ENCODE measurements at regions not wholly inside any gene's neighbourhood (a gene's known extent, or its start where the extent isn't known, plus 50 kb on each side); places are given as distances from the start of the nearest gene placed in this dataset.

DNA sequence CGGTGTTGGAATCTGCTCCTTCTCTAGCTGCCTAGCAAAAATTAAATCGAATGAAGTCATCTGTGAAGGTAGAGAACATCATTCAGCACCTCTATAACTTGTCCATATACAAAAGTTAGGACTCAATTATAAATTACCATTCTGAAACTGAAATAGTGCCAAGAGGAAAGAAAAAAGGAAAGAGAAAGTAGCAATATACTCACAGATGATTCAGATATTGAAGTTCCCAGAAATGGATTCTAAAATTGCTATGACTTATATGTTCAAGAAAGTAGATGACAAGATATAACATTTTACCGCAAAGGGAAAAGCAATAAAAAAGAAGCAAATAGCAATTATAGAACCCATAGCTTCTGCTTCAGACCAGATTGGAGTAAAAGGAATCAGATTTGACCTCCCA lies 333.6 kb upstream of the GYPC start:
- no peaks in the 10 kb centered on the region for H3K36me3 Mint-ChIP-seq
- H3K4me1 Mint-ChIP-seq (ENCODE audit: low read depth) = no peaks in the 10 kb centered on the region
- no peak for DNase-seq
- intact Hi-C loops (cut with micrococcal nuclease) = no loop called here
- H3K9me3 Mint-ChIP-seq = no peaks in the 10 kb centered on the region
- ChIA-PET CTCF (no interaction called here), POLR2A (no interaction called here)
- peaks cover 7% of the 10 kb centered on the region for H3K27me3 Mint-ChIP-seq
- H3K27ac Mint-ChIP-seq = no peak overlapping the region
- H3K4me3 Mint-ChIP-seq = no peak overlapping the region

DNA sequence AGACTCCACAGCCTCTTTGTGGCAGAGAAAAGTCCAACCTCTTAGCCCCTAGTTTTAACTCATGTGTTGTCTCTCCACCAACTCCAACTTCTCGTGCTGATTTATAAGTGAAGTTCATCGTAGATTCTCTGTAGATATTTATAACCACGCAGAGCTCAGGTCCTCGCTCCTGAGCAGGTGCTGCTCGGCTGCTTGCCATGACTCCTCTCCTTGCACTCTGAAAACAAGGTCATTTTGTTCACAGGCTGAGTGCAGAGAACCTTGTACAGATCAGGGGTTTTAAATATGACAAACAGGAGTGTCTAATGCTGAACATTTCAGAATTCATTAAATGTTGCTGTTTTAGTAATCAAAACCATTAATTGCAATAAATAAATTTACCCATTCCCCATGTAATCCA lies 330.8 kb upstream of the GYPC start:
- intact Hi-C loops (cut with micrococcal nuclease) = no loop called here
- Mint-ChIP-seq H3K36me3 (no peaks in the 10 kb centered on the region), H3K27me3 (peaks cover 2% of the 10 kb centered on the region), H3K27ac (no peak overlapping the region), H3K4me1 (ENCODE audit: low read depth) (no peaks in the 10 kb centered on the region), H3K4me3 (no peak overlapping the region), H3K9me3 (no peaks in the 10 kb centered on the region)
- ChIA-PET POLR2A (no interaction called here), CTCF (no interaction called here)
- DNase-seq = no peak

GRCh38 chr2:126329173-126329572 lies 326.8 kb upstream of the GYPC start:
- no peak for DNase-seq
- Mint-ChIP-seq H3K27me3 (peaks cover 2% of the 10 kb centered on the region), H3K4me1 (ENCODE audit: low read depth) (no peaks in the 10 kb centered on the region), H3K27ac (no peak overlapping the region), H3K9me3 (peaks cover 19% of the 10 kb centered on the region), H3K4me3 (no peak overlapping the region), H3K36me3 (no peaks in the 10 kb centered on the region)
- ChIA-PET CTCF (no interaction called here), POLR2A (no interaction called here)
- intact Hi-C loops (cut with micrococcal nuclease) = no loop called here

GRCh38 chr2:126342457-126342856 lies 313.5 kb upstream of the GYPC start:
- no peak for DNase-seq
- POLR2A ChIA-PET = no interaction called here
- H3K4me1 Mint-ChIP-seq (ENCODE audit: low read depth) = no peaks in the 10 kb centered on the region
- no peaks in the 10 kb centered on the region for H3K27me3 Mint-ChIP-seq
- H3K9me3 Mint-ChIP-seq = no peaks in the 10 kb centered on the region
- H3K27ac Mint-ChIP-seq = no peak overlapping the region
- intact Hi-C loops (cut with micrococcal nuclease) = no loop called here
- H3K4me3 Mint-ChIP-seq = no peak overlapping the region
- no peaks in the 10 kb centered on the region for H3K36me3 Mint-ChIP-seq
- CTCF ChIA-PET = no interaction called here

GRCh38 chr2:126343136-126343535 lies 312.8 kb upstream of the GYPC start:
- no peaks in the 10 kb centered on the region for H3K27me3 Mint-ChIP-seq
- ChIA-PET CTCF (no interaction called here), POLR2A (no interaction called here)
- no peaks in the 10 kb centered on the region for H3K4me1 Mint-ChIP-seq (ENCODE audit: low read depth)
- H3K27ac Mint-ChIP-seq = no peak overlapping the region
- intact Hi-C loops (cut with micrococcal nuclease) = no loop called here
- H3K4me3 Mint-ChIP-seq = no peak overlapping the region
- DNase-seq = no peak
- H3K9me3 Mint-ChIP-seq = no peaks in the 10 kb centered on the region
- no peaks in the 10 kb centered on the region for H3K36me3 Mint-ChIP-seq

- POLR2A ChIA-PET = no interaction called here
- no peak overlapping the region for H3K4me3 Mint-ChIP-seq
- no peak for DNase-seq
- no peaks in the 10 kb centered on the region for H3K4me1 Mint-ChIP-seq (ENCODE audit: low read depth)
- no peaks in the 10 kb centered on the region for H3K27me3 Mint-ChIP-seq
- CTCF ChIA-PET = no interaction called here
- no peak overlapping the region for H3K27ac Mint-ChIP-seq
- intact Hi-C loops (cut with micrococcal nuclease) = no loop called here
- no peaks in the 10 kb centered on the region for H3K9me3 Mint-ChIP-seq
- no peaks in the 10 kb centered on the region for H3K36me3 Mint-ChIP-seq
Measured at GRCh38 chr2:126344493-126344892, 311.5 kb upstream of the GYPC start.

- POLR2A ChIA-PET = no interaction called here
Measured at GRCh38 chr2:126345691-126346090, 310.3 kb upstream of the GYPC start.

DNA sequence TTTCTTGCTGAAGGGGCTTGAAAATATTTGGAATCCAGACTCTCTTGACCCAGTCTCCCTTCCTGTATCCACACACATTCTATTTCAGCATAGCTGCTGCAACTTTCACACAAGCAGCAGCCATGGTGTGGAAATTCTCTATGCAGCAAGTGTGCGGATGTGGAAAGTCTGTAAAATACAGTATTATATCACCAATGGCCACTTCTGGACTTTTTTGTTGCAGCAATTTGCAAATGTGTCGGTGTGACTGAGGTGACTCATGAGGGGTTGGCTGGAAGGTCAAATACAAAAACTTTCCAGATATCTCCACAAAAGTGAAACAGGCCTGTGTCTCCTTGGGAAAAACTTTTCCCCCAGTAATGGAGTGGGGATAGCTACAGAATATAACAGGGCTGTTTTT lies 299.3 kb upstream of the GYPC start:
- Mint-ChIP-seq H3K9me3 (no peaks in the 10 kb centered on the region), H3K27me3 (peaks cover 5% of the 10 kb centered on the region)
- no peak for DNase-seq

More at GRCh38 chr2:126345691-126346090, 310.3 kb upstream of the GYPC start:
- no peak overlapping the region for H3K4me3 Mint-ChIP-seq
- no peak for DNase-seq
- no peaks in the 10 kb centered on the region for H3K9me3 Mint-ChIP-seq
- intact Hi-C loops (cut with micrococcal nuclease) = no loop called here
- H3K4me1 Mint-ChIP-seq (ENCODE audit: low read depth) = no peaks in the 10 kb centered on the region
- CTCF ChIA-PET = no interaction called here
- peaks cover 2% of the 10 kb centered on the region for H3K27me3 Mint-ChIP-seq
- H3K27ac Mint-ChIP-seq = no peak overlapping the region
- no peaks in the 10 kb centered on the region for H3K36me3 Mint-ChIP-seq

GRCh38 chr2:126358122-126358521 lies 297.8 kb upstream of the GYPC start:
- Mint-ChIP-seq H3K9me3 (no peaks in the 10 kb centered on the region), H3K36me3 (no peaks in the 10 kb centered on the region), H3K27me3 (peaks cover 5% of the 10 kb centered on the region), H3K4me1 (ENCODE audit: low read depth) (no peaks in the 10 kb centered on the region), H3K27ac (no peak overlapping the region), H3K4me3 (no peak overlapping the region)
- intact Hi-C loops (cut with micrococcal nuclease) = no loop called here
- CTCF ChIA-PET = interaction anchor here (2.3 kb wide), 1 partner anchor 418 kb away, joined by 16 read pairs; no protein-coding TSS in a partner anchor
- no peak for DNase-seq
- POLR2A ChIA-PET = no interaction called here

More for the DNA sequence above, 299.3 kb upstream of the GYPC start:
- CTCF ChIA-PET = no interaction called here
- intact Hi-C loops (cut with micrococcal nuclease) = no loop called here
- POLR2A ChIA-PET = no interaction called here
- Mint-ChIP-seq H3K4me3 (no peak overlapping the region), H3K4me1 (ENCODE audit: low read depth) (no peaks in the 10 kb centered on the region), H3K27ac (no peak overlapping the region), H3K36me3 (no peaks in the 10 kb centered on the region)

GRCh38 chr2:126359494-126359893 lies 296.5 kb upstream of the GYPC start:
- no peak for DNase-seq
- Mint-ChIP-seq H3K4me3 (no peak overlapping the region), H3K27ac (no peak overlapping the region), H3K4me1 (ENCODE audit: low read depth) (no peaks in the 10 kb centered on the region), H3K9me3 (no peaks in the 10 kb centered on the region), H3K36me3 (no peaks in the 10 kb centered on the region), H3K27me3 (peaks cover 9% of the 10 kb centered on the region)
- ChIA-PET POLR2A (no interaction called here), CTCF (interaction anchor here (0.9 to 2.3 kb wide), 2 partner anchors 169 to 417 kb away, joined by 3 to 16 read pairs; no protein-coding TSS in a partner anchor)
- intact Hi-C loops (cut with micrococcal nuclease) = loop anchor here (1.0 kb wide), 1 partner anchor 418 kb away; no protein-coding TSS in a partner anchor

DNA sequence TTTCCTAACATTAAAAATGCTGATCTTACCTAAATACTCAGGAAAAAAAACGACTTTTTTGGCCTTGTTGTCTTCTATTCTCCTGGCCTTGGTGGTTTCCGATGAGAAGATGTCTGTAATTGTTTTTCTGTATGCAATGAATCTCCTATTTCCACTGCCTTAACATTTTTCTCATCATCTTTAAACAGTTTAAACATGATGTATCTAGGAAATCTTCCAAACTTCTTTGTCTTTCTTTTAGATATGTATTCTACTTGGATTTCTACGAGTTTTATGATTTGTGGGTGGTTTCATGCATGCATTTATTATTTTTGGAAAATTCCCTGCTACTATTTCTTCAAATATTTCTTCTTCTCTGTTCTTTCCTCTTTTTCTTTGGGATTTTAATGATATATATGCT lies 288.6 kb upstream of the GYPC start:
- Mint-ChIP-seq H3K4me3 (no peak overlapping the region), H3K9me3 (no peaks in the 10 kb centered on the region), H3K4me1 (ENCODE audit: low read depth) (no peaks in the 10 kb centered on the region), H3K36me3 (no peaks in the 10 kb centered on the region), H3K27ac (no peak overlapping the region), H3K27me3 (peaks cover 4% of the 10 kb centered on the region)
- POLR2A ChIA-PET = no interaction called here
- intact Hi-C loops (cut with micrococcal nuclease) = no loop called here
- DNase-seq = no peak
- CTCF ChIA-PET = no interaction called here

- no peaks in the 10 kb centered on the region for H3K9me3 Mint-ChIP-seq
- H3K27ac Mint-ChIP-seq = no peak overlapping the region
- peaks cover 4% of the 10 kb centered on the region for H3K27me3 Mint-ChIP-seq
- H3K4me1 Mint-ChIP-seq (ENCODE audit: low read depth) = no peaks in the 10 kb centered on the region
- ChIA-PET POLR2A (no interaction called here), CTCF (no interaction called here)
- intact Hi-C loops (cut with micrococcal nuclease) = no loop called here
- no peak for DNase-seq
- no peaks in the 10 kb centered on the region for H3K36me3 Mint-ChIP-seq
- no peak overlapping the region for H3K4me3 Mint-ChIP-seq
Measured at GRCh38 chr2:126368758-126369157, 287.2 kb upstream of the GYPC start.

DNA sequence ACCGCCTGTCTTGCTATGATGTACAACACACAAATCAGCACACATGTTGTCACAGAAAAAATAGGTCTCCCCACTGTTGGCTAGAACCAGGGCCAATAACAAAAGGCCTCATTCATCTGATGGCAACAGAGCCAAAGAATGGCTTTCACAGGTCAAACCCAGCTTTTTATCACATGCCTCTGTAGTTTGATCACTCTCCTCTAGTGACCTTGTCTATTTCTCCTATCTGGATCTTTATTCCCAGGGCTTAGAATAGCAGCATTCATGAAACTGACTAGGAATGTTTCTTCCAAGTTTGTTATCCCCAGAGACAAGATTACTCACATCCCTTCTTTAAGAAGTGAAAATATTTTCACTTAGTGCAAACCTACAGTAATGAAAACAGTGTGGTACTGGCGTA lies 285.8 kb upstream of the GYPC start:
- CTCF ChIA-PET = no interaction called here
- Mint-ChIP-seq H3K27ac (no peak overlapping the region), H3K4me1 (ENCODE audit: low read depth) (no peaks in the 10 kb centered on the region), H3K4me3 (no peak overlapping the region), H3K27me3 (no peaks in the 10 kb centered on the region), H3K9me3 (no peaks in the 10 kb centered on the region), H3K36me3 (no peaks in the 10 kb centered on the region)
- intact Hi-C loops (cut with micrococcal nuclease) = no loop called here
- DNase-seq = no peak
- POLR2A ChIA-PET = no interaction called here

GRCh38 chr2:126372406-126372805 lies 283.6 kb upstream of the GYPC start:
- no peaks in the 10 kb centered on the region for H3K9me3 Mint-ChIP-seq
- H3K4me1 Mint-ChIP-seq (ENCODE audit: low read depth) = no peaks in the 10 kb centered on the region
- ChIA-PET POLR2A (no interaction called here), CTCF (no interaction called here)
- DNase-seq = no peak
- H3K4me3 Mint-ChIP-seq = no peak overlapping the region
- no peaks in the 10 kb centered on the region for H3K36me3 Mint-ChIP-seq
- H3K27me3 Mint-ChIP-seq = no peaks in the 10 kb centered on the region
- intact Hi-C loops (cut with micrococcal nuclease) = no loop called here
- H3K27ac Mint-ChIP-seq = no peak overlapping the region

Measured in activated CD4-positive, alpha-beta memory T cell treated with anti-CD3 and anti-CD28 coated beads for 36 hours (primary cell).